HG02642 (cell line): ENCODE measurements at regions not wholly inside any gene's neighbourhood (a gene's known extent, or its start where the extent isn't known, plus 50 kb on each side); places are given as distances from the start of the nearest gene placed in this dataset.
"Not testable (repeated sequence)": the region's sequence is repeated elsewhere in the genome, so short reads cannot be mapped to it uniquely, and the experiment has no call there.

Experiments used
- ATAC-seq: cut with Tn5 transposase; IDR thresholded peaks from one replicate; pipeline ENCODE4 v1.9.1; 2021; ENCODE audit warnings: mild to moderate bottlenecking; ENCODE audit not compliant: unreplicated experiment, poor library complexity

- not testable (repeated sequence) for ATAC-seq
Measured at GRCh38 chrX:77390365-77390764, 56.8 kb upstream of the FGF16 start.

GRCh38 chrX:77396781-77397180 is 50.4 kb upstream of the FGF16 start:
- ATAC-seq = no peak
